IMR-90 (cell line): ENCODE measurements at regions not wholly inside any gene's neighbourhood (a gene's known extent, or its start where the extent isn't known, plus 50 kb on each side); places are given as distances from the start of the nearest gene placed in this dataset.

Source experiments
- ATAC-seq: fragments of 200-7000 bp; cut with Tn5 transposase; 2 replicates; pipeline ENCODE4 v1.9.1; 2020; ENCODE audit warnings: low read depth, mild to moderate bottlenecking, moderate library complexity
- BruUV-seq: library from RNA; stranded (reverse); fragments of 400-500 nt; replicated peaks from 2 replicates; lab custom pipeline; 2021; lab: Mats Ljungman, UMichigan
- CTCF ChIA-PET: fragments of 300-600 bp; formaldehyde crosslinking; extraction: SDS; loops from one replicate; lab custom pipeline; 2021; ENCODE audit warnings: antibody characterized with exemption; lab: Yijun Ruan, JAX
- POLR2A ChIA-PET: fragments of 300-600 bp; sonication (Branson Sonifier 250); formaldehyde crosslinking; loops from one replicate; lab custom pipeline; 2022; ENCODE audit warnings: antibody characterized with exemption; ENCODE audit not compliant: unreplicated experiment; lab: Charles Lee
- DNase-seq: peaks from one replicate; pipeline ENCODE4 v3.0.0; 2013
- H2AFZ ChIP-seq: replicated peaks from 2 replicates; pipeline ENCODE3; 2013; ENCODE audit warnings: low read length, mild to moderate bottlenecking; ENCODE audit not compliant: poor library complexity
- H2AK5ac ChIP-seq: 2 replicates; pipeline ENCODE4 v1.6.1; 2013; ENCODE audit warnings: low read depth, low read length, inconsistent platforms
- H2AK9ac ChIP-seq: replicated peaks from 2 replicates; pipeline ENCODE3; 2013; ENCODE audit warnings: mild to moderate bottlenecking, low read depth, low read length, moderate library complexity; ENCODE audit not compliant: poor library complexity
- H2BK120ac ChIP-seq: 2 replicates; pipeline ENCODE4 v1.6.1; 2013; ENCODE audit warnings: low read depth, low read length, inconsistent platforms
- H2BK15ac ChIP-seq: 3 replicates; pipeline ENCODE4 v1.6.1; 2013; ENCODE audit warnings: low read depth, low read length, inconsistent platforms
- H2BK20ac ChIP-seq: 2 replicates; pipeline ENCODE4 v1.6.1; 2013; ENCODE audit warnings: low read depth, mild to moderate bottlenecking, inconsistent platforms, low read length, moderate library complexity
- H2BK5ac ChIP-seq: 2 replicates; pipeline ENCODE4 v1.6.1; 2013; ENCODE audit warnings: mild to moderate bottlenecking, low read depth, low read length, inconsistent platforms; ENCODE audit not compliant: poor library complexity, severe bottlenecking
- H3K14ac ChIP-seq: replicated peaks from 2 replicates; pipeline ENCODE4 v1.6.1; 2013; ENCODE audit warnings: low read depth, low read length, inconsistent platforms
- H3K18ac ChIP-seq: 2 replicates; pipeline ENCODE4 v1.6.1; 2013; ENCODE audit warnings: low read depth, low read length, control low read depth
- H3K23ac ChIP-seq: 2 replicates; pipeline ENCODE4 v1.6.1; 2013; ENCODE audit warnings: low read depth, low read length, inconsistent platforms
- H3K27ac ChIP-seq: 2 replicates; pipeline ENCODE4 v1.5.1; 2013; ENCODE audit warnings: mild to moderate bottlenecking, control low read depth, low read length; ENCODE audit not compliant: insufficient read depth
- H3K27me3 ChIP-seq: 2 replicates; pipeline ENCODE4 v1.6.1; 2013; ENCODE audit warnings: low read length; ENCODE audit not compliant: control insufficient read depth, insufficient read depth
- H3K36me3 ChIP-seq: 2 replicates; pipeline ENCODE4 v1.6.1; 2013; ENCODE audit warnings: low read length, mixed read lengths; ENCODE audit not compliant: control insufficient read depth, insufficient read depth
- H3K4ac ChIP-seq: 2 replicates; pipeline ENCODE4 v1.6.1; 2013; ENCODE audit warnings: low read depth, low read length, inconsistent platforms
- H3K4me1 ChIP-seq: 2 replicates; pipeline ENCODE4 v1.6.1; 2013; ENCODE audit warnings: low read length, mixed read lengths; ENCODE audit not compliant: control insufficient read depth, insufficient read depth
- H3K4me2 ChIP-seq: 2 replicates; pipeline ENCODE4 v1.6.1; 2013; ENCODE audit warnings: low read depth, mild to moderate bottlenecking, control low read depth, low read length, moderate library complexity
- H3K4me3 ChIP-seq: 2 replicates; pipeline ENCODE4 v1.5.1; 2013; ENCODE audit warnings: low read depth, mild to moderate bottlenecking, control low read depth, low read length, moderate library complexity; ENCODE audit not compliant: insufficient read depth
- H3K56ac ChIP-seq: 2 replicates; pipeline ENCODE4 v1.6.1; 2013; ENCODE audit warnings: low read length, inconsistent platforms; ENCODE audit not compliant: insufficient read depth; ENCODE audit errors: extremely low read depth
- H3K79me1 ChIP-seq, 2 experiments: 2 replicates each; pipeline ENCODE4 v1.6.1; 2013; ENCODE audit warnings: low read length in 2 of 2, inconsistent platforms in 1 of 2, low read depth in 1 of 2
- H3K9ac ChIP-seq: 2 replicates; pipeline ENCODE4 v1.6.1; 2013; ENCODE audit warnings: low read depth, low read length, control low read depth
- H3K9me1 ChIP-seq: 2 replicates; pipeline ENCODE4 v1.6.1; 2013; ENCODE audit warnings: low read length, inconsistent platforms; ENCODE audit not compliant: insufficient read depth
- H3K9me3 ChIP-seq: 2 replicates; pipeline ENCODE4 v1.6.1; 2013; ENCODE audit warnings: low read length; ENCODE audit not compliant: control insufficient read depth, insufficient read depth
- H4K20me1 ChIP-seq: 2 replicates; pipeline ENCODE4 v1.6.1; 2013; ENCODE audit warnings: low read length, inconsistent platforms; ENCODE audit not compliant: insufficient read depth
- H4K5ac ChIP-seq: 2 replicates; pipeline ENCODE4 v1.6.1; 2013; ENCODE audit warnings: mild to moderate bottlenecking, low read depth, low read length, control low read depth
- H4K8ac ChIP-seq, 2 experiments: 2 replicates each; pipeline ENCODE4 v1.6.1; 2013; ENCODE audit warnings: low read depth in 2 of 2, low read length in 2 of 2, control low read depth in 1 of 2, inconsistent platforms in 1 of 2
- H4K91ac ChIP-seq: 2 replicates; pipeline ENCODE4 v1.6.1; 2013; ENCODE audit warnings: low read depth, low read length, inconsistent platforms; ENCODE audit not compliant: insufficient read depth
- CEBPB ChIP-seq: IDR thresholded peaks from 2 replicates; pipeline ENCODE4 v1.6.1; 2012; ENCODE audit warnings: low read depth, low read length, improper control_type of control experiment
- FOS ChIP-seq: fragments of 150-350 bp; IDR thresholded peaks from 2 replicates; pipeline ENCODE4 v1.6.1; 2016; ENCODE audit warnings: low read depth, low read length
- MXI1 ChIP-seq: IDR thresholded peaks from 2 replicates; pipeline ENCODE4 v1.6.1; 2012; ENCODE audit warnings: low read depth, mild to moderate bottlenecking, low read length, moderate library complexity, borderline replicate concordance
- NFE2L2 ChIP-seq: fragments of 150-350 bp; IDR thresholded peaks from 2 replicates; pipeline ENCODE4 v1.6.1; 2016; ENCODE audit warnings: low read depth, mild to moderate bottlenecking, low read length
- RAD21 ChIP-seq: IDR thresholded peaks from 2 replicates; pipeline ENCODE4 v1.6.1; 2012; ENCODE audit warnings: low read length, improper control_type of control experiment
- WGBS, 2 experiments: methylation state at CpG; one replicate each; pipeline versions ENCODE4 v1.1.5 to v1.1.7; 2013; ENCODE audit warnings: missing lambda C conversion rate in 2 of 2; ENCODE audit not compliant: insufficient read length in 1 of 2; ENCODE audit errors: extremely low coverage in 2 of 2; 5-methylcytosine and 5-hydroxymethylcytosine counted together
- dilution Hi-C: fragments of 300-500 bp; cut with HindIII; formaldehyde crosslinking; loops from one replicate; pipeline ENCODE4 v1.14.3; 2018; ENCODE audit warnings: low sequenced_read_pairs; ENCODE audit not compliant: unreplicated experiment
- in situ Hi-C: fragments of 300-500 bp; cut with MboI; formaldehyde crosslinking; loops from 3 replicates; pipeline ENCODE4 v1.14.3; 2019; ENCODE audit warnings: low sequenced_read_pairs, inconsistent platforms, mixed read lengths
- intact Hi-C: fragments of 100-400 bp; cut with micrococcal nuclease; formaldehyde crosslinking; loops from 2 replicates; pipeline ENCODE4 v1.10.0; 2022
- TF ChIP-seq, protein P1 (sequence below): conservative IDR thresholded peaks from 2 replicates; pipeline ENCODE4 v1.5.1; 2012; ENCODE audit warnings: mild to moderate bottlenecking, low read depth, low read length, improper control_type of control experiment
- TF ChIP-seq, protein P2 (sequence below): fragments of 150-350 bp; IDR thresholded peaks from 2 replicates; pipeline ENCODE4 v1.6.1; 2017; ENCODE audit warnings: mild to moderate bottlenecking, antibody characterized with exemption, low read length, low read depth

DNA sequence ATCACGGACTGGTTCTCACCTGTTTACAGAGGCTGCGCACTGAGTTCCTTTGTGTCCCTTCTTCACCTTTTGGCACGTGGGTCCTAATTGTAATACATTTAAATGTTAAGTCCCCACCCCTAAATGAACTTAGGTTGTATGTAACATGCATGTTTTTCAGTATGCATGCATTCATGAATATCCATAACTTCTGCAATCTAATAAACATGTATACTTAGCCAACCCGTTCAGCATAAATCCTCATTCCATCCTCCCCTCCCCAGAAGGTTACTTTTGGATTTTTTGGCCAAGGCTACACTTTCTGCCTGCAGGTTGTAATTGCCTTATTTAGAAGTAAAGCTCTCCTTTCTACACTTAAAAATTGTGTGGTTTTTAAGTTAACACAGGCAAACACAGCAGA is 314.7 kb downstream of the SUCLG1 start:
- dilution Hi-C loops (no loop called here), in situ Hi-C loops (no loop called here), intact Hi-C loops (no loop called here)
- H2AK5ac ChIP-seq = no peak overlapping the region
- no peaks in the 10 kb centered on the region for H3K79me1 ChIP-seq
- no peak overlapping the region for H4K91ac ChIP-seq
- H3K14ac ChIP-seq = no peak overlapping the region
- no peak overlapping the region for H3K18ac ChIP-seq
- no peak overlapping the region for H3K4me3 ChIP-seq
- no TSS peak for BruUV-seq
- ChIA-PET CTCF (no interaction called here), POLR2A (no interaction called here)
- no peak overlapping the region for H2BK15ac ChIP-seq
- no peak overlapping the region for H3K4me2 ChIP-seq
- no peaks in the 10 kb centered on the region for H4K20me1 ChIP-seq
- no peak overlapping the region for H3K56ac ChIP-seq
- H2AK9ac ChIP-seq = no peak overlapping the region
- no peak overlapping the region for H3K27ac ChIP-seq
- no peak overlapping the region for H2AFZ ChIP-seq
- DNase-seq (no peak), ATAC-seq (no peak)
- no peaks in the 10 kb centered on the region for H3K4me1 ChIP-seq
- H3K27me3 ChIP-seq = no peaks in the 10 kb centered on the region
- no peaks in the 10 kb centered on the region; the same call in 1 of the 2 replicates for H3K9me1 ChIP-seq
- H3K9me3 ChIP-seq = no peaks in the 10 kb centered on the region
- H3K9ac ChIP-seq = no peak overlapping the region
- H4K8ac ChIP-seq = no peak overlapping the region
- no peak overlapping the region for H3K23ac ChIP-seq
- H3K4ac ChIP-seq = no peak overlapping the region
- no CpG with 5 or more reads among the region's 4 CpGs for WGBS, 2 experiments
- H2BK5ac ChIP-seq = no peak overlapping the region
- H2BK120ac ChIP-seq = no peak overlapping the region
- no peak overlapping the region for H2BK20ac ChIP-seq
- H4K5ac ChIP-seq = no peak overlapping the region
- H3K36me3 ChIP-seq = no peaks in the 10 kb centered on the region
- TF ChIP-seq CEBPB (no peak), MXI1 (no peak), FOS (no peak), RAD21 (no peak), NFE2L2 (no peak)
- TF ChIP-seq, protein P1, sequence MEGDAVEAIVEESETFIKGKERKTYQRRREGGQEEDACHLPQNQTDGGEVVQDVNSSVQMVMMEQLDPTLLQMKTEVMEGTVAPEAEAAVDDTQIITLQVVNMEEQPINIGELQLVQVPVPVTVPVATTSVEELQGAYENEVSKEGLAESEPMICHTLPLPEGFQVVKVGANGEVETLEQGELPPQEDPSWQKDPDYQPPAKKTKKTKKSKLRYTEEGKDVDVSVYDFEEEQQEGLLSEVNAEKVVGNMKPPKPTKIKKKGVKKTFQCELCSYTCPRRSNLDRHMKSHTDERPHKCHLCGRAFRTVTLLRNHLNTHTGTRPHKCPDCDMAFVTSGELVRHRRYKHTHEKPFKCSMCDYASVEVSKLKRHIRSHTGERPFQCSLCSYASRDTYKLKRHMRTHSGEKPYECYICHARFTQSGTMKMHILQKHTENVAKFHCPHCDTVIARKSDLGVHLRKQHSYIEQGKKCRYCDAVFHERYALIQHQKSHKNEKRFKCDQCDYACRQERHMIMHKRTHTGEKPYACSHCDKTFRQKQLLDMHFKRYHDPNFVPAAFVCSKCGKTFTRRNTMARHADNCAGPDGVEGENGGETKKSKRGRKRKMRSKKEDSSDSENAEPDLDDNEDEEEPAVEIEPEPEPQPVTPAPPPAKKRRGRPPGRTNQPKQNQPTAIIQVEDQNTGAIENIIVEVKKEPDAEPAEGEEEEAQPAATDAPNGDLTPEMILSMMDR = no peak
- TF ChIP-seq, protein P2, sequence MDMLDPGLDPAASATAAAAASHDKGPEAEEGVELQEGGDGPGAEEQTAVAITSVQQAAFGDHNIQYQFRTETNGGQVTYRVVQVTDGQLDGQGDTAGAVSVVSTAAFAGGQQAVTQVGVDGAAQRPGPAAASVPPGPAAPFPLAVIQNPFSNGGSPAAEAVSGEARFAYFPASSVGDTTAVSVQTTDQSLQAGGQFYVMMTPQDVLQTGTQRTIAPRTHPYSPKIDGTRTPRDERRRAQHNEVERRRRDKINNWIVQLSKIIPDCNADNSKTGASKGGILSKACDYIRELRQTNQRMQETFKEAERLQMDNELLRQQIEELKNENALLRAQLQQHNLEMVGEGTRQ = no peak
